HAP-1 (cell line): ENCODE measurements at regions not wholly inside any gene's neighbourhood (a gene's known extent, or its start where the extent isn't known, plus 50 kb on each side); places are given as distances from the start of the nearest gene placed in this dataset.
"Not testable (repeated sequence)": the region's sequence is repeated elsewhere in the genome, so short reads cannot be mapped to it uniquely, and the experiment has no call there.

Experiments
- DNase-seq, 2 experiments: peaks; one replicate each; pipeline ENCODE4 v3.0.0-alpha.2; 2016 to 2020; ENCODE audit warnings: low spot score in 2 of 2
- H3K27me3 ChIP-seq: fragments of 250-450 bp; sonication (Bioruptor Pico); 2 replicates; pipeline ENCODE4 v1.5.1; 2020; ENCODE audit warnings: low read depth, mild to moderate bottlenecking, moderate library complexity
- H3K36me3 ChIP-seq: fragments of 250-450 bp; sonication (Bioruptor Pico); replicated peaks from 2 replicates; pipeline ENCODE4 v1.5.1; 2020; ENCODE audit warnings: mild to moderate bottlenecking
- H3K4me1 ChIP-seq: fragments of 250-450 bp; sonication (Bioruptor Pico); 2 replicates; pipeline ENCODE4 v1.5.1; 2020; ENCODE audit warnings: mild to moderate bottlenecking
- H3K4me3 ChIP-seq: fragments of 250-450 bp; sonication (Bioruptor Pico); 2 replicates; pipeline ENCODE4 v1.5.1; 2020; ENCODE audit warnings: mild to moderate bottlenecking, moderate library complexity
- H3K9me3 ChIP-seq: fragments of 250-450 bp; sonication (Bioruptor Pico); 2 replicates; pipeline ENCODE4 v1.5.1; 2020; ENCODE audit warnings: mild to moderate bottlenecking, moderate library complexity
- in situ Hi-C: fragments of 300-500 bp; cut with MboI; formaldehyde crosslinking; loops from 3 replicates; pipeline ENCODE4 v1.14.3; 2020; ENCODE audit warnings: low sequenced_read_pairs, inconsistent platforms, mixed read lengths

DNA sequence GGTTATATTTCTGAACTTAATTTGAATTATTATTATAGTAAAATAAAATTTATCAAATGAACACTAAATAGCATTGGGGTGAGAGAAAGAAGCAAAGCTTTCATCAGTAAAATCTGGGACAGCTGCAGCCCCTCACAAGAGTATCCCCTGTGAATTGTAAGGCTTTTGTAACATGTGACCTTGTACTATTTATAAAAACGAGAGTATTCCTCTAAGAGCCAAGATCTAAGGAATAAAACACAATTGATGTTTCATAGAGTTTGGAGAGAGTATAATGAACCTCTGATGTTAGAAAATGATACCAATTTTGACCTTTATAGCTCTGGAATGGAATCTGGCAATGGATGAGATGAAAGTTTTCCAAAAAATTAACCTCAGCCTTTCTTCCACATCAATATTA is 617.2 kb upstream of the ID4 start:
- DNase-seq: no peak
- Histone ChIP-seq H3K9me3 (no peaks in the 10 kb centered on the region), H3K4me1 (no peaks in the 10 kb centered on the region), H3K36me3 (no peaks in the 10 kb centered on the region), H3K4me3 (no peak overlapping the region), H3K27me3 (no peaks in the 10 kb centered on the region)
- in situ Hi-C loops: no loop called here

GRCh38 chr6:19231878-19232561 is 605.1 kb upstream of the ID4 start:
- Histone ChIP-seq H3K27me3 (no peaks in the 10 kb centered on the region), H3K4me1 (no peaks in the 10 kb centered on the region), H3K9me3 (no peaks in the 10 kb centered on the region), H3K4me3 (no peak overlapping the region), H3K36me3 (no peaks in the 10 kb centered on the region)
- in situ Hi-C loops: no loop called here
- DNase-seq: no peak

- H3K9me3 ChIP-seq: no peaks in the 10 kb centered on the region
- DNase-seq: no peak
- no peaks in the 10 kb centered on the region for H3K36me3 ChIP-seq
- in situ Hi-C loops: no loop called here
- H3K4me3 ChIP-seq: no peak overlapping the region
- no peaks in the 10 kb centered on the region for H3K4me1 ChIP-seq
- H3K27me3 ChIP-seq: no peaks in the 10 kb centered on the region
These were observed 591.5 kb upstream of the ID4 start for GRCh38 chr6:19245656-19246055.

- H3K27me3 ChIP-seq, H3K9me3 ChIP-seq, DNase-seq, in situ Hi-C loops, H3K4me3 ChIP-seq, H3K4me1 ChIP-seq, H3K36me3 ChIP-seq: not testable (repeated sequence)
These were observed 590.0 kb upstream of the ID4 start for GRCh38 chr6:19247181-19247580.

GRCh38 chr6:19256123-19256522 is 581.0 kb upstream of the ID4 start:
- H3K4me1 ChIP-seq, in situ Hi-C loops, H3K27me3 ChIP-seq, H3K36me3 ChIP-seq, H3K9me3 ChIP-seq, H3K4me3 ChIP-seq, DNase-seq: not testable (repeated sequence)

GRCh38 chr6:19261642-19262041 is 575.5 kb upstream of the ID4 start:
- H3K27me3 ChIP-seq: no peaks in the 10 kb centered on the region
- in situ Hi-C loops: no loop called here
- no peak overlapping the region for H3K4me3 ChIP-seq
- no peaks in the 10 kb centered on the region for H3K36me3 ChIP-seq
- H3K4me1 ChIP-seq: no peaks in the 10 kb centered on the region
- H3K9me3 ChIP-seq: no peaks in the 10 kb centered on the region
- DNase-seq: no peak

DNA sequence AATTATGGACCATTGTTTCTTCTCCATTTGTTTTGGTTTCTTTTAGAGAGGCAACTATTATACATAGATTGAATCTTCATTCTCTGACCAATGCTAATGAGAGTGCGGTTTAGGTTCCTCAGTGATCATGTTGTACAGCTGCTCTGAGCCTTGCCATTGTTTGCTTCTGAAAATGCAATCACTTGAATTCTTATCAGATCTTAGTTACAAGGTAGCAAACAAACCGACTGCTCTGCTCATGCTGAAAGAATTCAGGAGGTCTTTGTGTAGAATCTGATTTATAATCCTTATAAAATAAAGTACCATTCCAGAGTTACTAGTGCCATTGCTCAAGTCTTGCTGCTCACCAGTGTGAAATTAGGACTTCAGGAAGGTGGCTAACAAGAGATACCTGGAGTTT is 569.1 kb upstream of the ID4 start:
- Histone ChIP-seq H3K4me1 (no peaks in the 10 kb centered on the region), H3K4me3 (no peak overlapping the region), H3K36me3 (no peaks in the 10 kb centered on the region), H3K9me3 (no peaks in the 10 kb centered on the region), H3K27me3 (no peaks in the 10 kb centered on the region)
- DNase-seq: no peak
- in situ Hi-C loops: no loop called here

DNA sequence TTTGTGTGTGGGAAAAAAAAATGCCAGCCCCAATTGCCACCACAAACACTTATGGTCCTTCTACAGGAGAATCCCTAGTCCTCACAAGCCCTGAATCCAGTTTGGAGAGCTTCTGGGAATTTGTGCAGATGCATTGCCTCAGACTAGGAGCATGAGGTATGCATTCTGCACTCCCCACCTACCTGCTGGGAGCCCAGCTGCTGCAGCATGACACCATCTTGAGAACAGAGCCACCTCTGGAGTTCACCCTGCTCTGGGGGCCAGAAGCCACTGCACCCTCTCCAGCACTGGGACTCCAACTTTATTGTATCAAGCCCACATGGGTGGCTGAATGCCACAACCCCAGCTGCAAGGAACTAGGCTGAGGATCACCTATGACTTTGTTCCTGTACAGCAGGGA is 568.5 kb upstream of the ID4 start:
- DNase-seq: no peak
- Histone ChIP-seq H3K4me1 (no peaks in the 10 kb centered on the region), H3K27me3 (no peaks in the 10 kb centered on the region), H3K9me3 (no peaks in the 10 kb centered on the region), H3K36me3 (no peaks in the 10 kb centered on the region), H3K4me3 (no peak overlapping the region)
- in situ Hi-C loops: no loop called here

GRCh38 chr6:19269341-19269898 is 567.8 kb upstream of the ID4 start:
- Histone ChIP-seq H3K36me3 (no peaks in the 10 kb centered on the region), H3K9me3 (no peaks in the 10 kb centered on the region), H3K27me3 (no peaks in the 10 kb centered on the region), H3K4me3 (no peak overlapping the region), H3K4me1 (no peaks in the 10 kb centered on the region)
- in situ Hi-C loops: no loop called here
- DNase-seq: no peak

GRCh38 chr6:19270616-19271015 is 566.6 kb upstream of the ID4 start:
- Histone ChIP-seq H3K4me1 (no peaks in the 10 kb centered on the region), H3K9me3 (no peaks in the 10 kb centered on the region), H3K36me3 (no peaks in the 10 kb centered on the region), H3K4me3 (no peak overlapping the region), H3K27me3 (no peaks in the 10 kb centered on the region)
- in situ Hi-C loops: no loop called here
- DNase-seq: no peak

DNA sequence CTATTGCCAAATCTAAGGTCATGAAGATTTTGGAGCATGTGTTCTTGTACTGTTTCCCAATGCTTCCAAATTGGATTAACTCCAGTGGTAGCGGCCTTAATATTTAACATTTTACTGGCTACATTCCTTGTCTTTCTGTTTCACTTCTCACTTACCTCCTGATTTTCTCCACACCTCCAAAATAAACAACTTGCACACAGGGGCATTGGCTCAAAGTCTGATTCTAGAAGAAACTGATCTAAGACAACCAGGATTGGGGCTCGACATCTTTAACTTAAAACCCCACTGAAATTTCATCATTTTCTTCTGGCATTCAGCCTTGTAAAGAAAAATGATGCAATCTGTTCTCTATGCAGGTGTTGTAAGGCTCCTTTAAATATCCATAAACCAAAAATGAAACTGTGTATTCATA is 557.9 kb upstream of the ID4 start:
- no peaks in the 10 kb centered on the region for H3K27me3 ChIP-seq
- no peaks in the 10 kb centered on the region for H3K9me3 ChIP-seq
- H3K36me3 ChIP-seq: no peaks in the 10 kb centered on the region
- in situ Hi-C loops: no loop called here
- DNase-seq: no peak
- H3K4me1 ChIP-seq: no peaks in the 10 kb centered on the region
- no peak overlapping the region for H3K4me3 ChIP-seq

DNA sequence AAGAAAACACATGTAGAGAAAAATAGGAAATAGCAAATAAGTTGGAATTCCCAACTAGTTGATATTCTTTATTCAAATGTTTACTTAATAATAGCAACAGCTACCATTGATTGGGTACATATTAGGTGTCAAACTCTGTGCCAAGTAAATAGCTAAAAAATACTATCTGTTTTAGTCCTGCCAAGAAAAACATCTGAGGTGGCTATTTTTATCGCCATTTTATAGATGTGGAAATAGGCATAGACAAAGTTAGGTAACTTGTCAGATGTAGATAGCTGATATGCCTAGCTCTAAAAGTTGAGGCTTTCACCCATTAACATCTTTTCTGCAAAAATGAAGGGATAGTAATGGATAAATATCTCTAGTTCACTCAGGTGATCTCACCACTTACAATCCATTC is 549.2 kb upstream of the ID4 start:
- in situ Hi-C loops: no loop called here

DNA sequence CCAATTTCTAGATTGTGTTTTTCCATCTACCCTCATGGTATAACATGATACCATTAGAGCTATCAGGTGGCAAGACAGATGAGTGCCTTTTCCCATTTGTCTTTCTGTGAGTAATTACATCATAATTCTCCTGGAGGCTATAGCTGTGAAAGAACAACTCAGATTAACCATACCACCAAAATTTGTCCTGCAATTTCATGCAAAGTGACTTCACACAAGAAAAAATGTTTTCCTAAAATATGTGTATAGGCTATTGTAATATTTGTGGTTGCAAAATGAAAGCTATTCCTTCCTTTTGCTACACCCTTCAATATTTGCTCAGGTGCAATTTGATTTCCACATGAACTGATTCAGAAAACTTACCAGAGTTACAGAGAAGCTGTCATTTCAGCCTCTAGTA is 547.7 kb upstream of the ID4 start:
- Histone ChIP-seq H3K36me3 (no peaks in the 10 kb centered on the region), H3K4me1 (no peaks in the 10 kb centered on the region), H3K9me3 (no peaks in the 10 kb centered on the region), H3K4me3 (no peak overlapping the region), H3K27me3 (no peaks in the 10 kb centered on the region)
- DNase-seq: no peak
- in situ Hi-C loops: no loop called here

More for the DNA sequence above, 549.2 kb upstream of the ID4 start:
- H3K9me3 ChIP-seq: no peaks in the 10 kb centered on the region
- no peaks in the 10 kb centered on the region for H3K4me1 ChIP-seq
- H3K27me3 ChIP-seq: no peaks in the 10 kb centered on the region
- DNase-seq: no peak
- H3K4me3 ChIP-seq: no peak overlapping the region
- no peaks in the 10 kb centered on the region for H3K36me3 ChIP-seq

DNA sequence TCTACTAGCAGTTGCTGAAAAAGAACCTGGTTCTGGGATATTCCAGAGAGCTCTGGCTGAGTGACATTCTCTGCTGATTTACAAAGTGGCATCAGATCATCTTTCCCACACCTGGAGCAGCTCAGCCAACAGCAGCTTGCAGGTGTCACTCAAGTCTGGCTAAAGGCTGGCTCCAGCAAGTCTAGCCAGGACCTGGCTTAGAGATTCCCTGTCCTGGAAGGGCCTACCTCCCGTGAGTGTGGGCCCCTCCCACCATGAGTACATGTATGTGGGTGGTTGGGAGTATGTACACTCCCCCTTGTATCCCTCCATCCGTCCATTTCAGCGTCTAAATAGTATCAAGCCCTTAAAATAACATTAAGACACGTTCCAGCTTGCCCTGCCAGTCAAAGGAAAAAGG is 539.3 kb upstream of the ID4 start:
- in situ Hi-C loops: no loop called here

GRCh38 chr6:19298421-19298820 is 538.7 kb upstream of the ID4 start:
- H3K4me1 ChIP-seq: no peaks in the 10 kb centered on the region; the same call in 1 of the 2 replicates
- no peaks in the 10 kb centered on the region for H3K27me3 ChIP-seq
- in situ Hi-C loops: no loop called here
- no peaks in the 10 kb centered on the region for H3K9me3 ChIP-seq
- no peaks in the 10 kb centered on the region for H3K36me3 ChIP-seq
- H3K4me3 ChIP-seq: no peak overlapping the region
- no peak for DNase-seq

More for the DNA sequence above, 539.3 kb upstream of the ID4 start:
- Histone ChIP-seq H3K4me3 (no peak overlapping the region), H3K27me3 (no peaks in the 10 kb centered on the region), H3K4me1 (no peaks in the 10 kb centered on the region; the same call in 1 of the 2 replicates), H3K36me3 (no peaks in the 10 kb centered on the region), H3K9me3 (no peaks in the 10 kb centered on the region)
- no peak for DNase-seq
